ENCODE measurements at regions not wholly inside any gene's neighbourhood (a gene's known extent, or its start where the extent isn't known, plus 50 kb on each side); places are given as distances from the start of the nearest gene placed in this dataset.

GRCh38 chr3:152970851-152971250 is 135.9 kb downstream of the P2RY1 start:
- no peak overlapping the region for H3K4me3 ChIP-seq
- no peaks in the 10 kb centered on the region for H3K9me2 ChIP-seq (ENCODE audit: insufficient read depth)
- no peak overlapping the region for H3K27ac Mint-ChIP-seq
- peaks cover 10% of the 10 kb centered on the region; the same call in 2 of the 3 replicates for H3K9me3 Mint-ChIP-seq
- ATAC-seq: no peak
- peaks cover 11% of the 10 kb centered on the region; the same call in 1 of the 2 replicates for H3K4me1 ChIP-seq (ENCODE audit: insufficient read depth)
- peak overlapping the region; percentile 43 for H2AFZ ChIP-seq
- no peaks in the 10 kb centered on the region for H3F3A ChIP-seq (replicated peaks; ENCODE audit: low read depth)
- no peaks in the 10 kb centered on the region for H4K20me1 ChIP-seq (replicated peaks; ENCODE audit: insufficient read depth)
- H3K4me1 Mint-ChIP-seq: peaks cover 9% of the 10 kb centered on the region; the same call in 1 of the 3 replicates
- no peak overlapping the region for H3K27ac ChIP-seq (ENCODE audit: low read depth)
- peaks cover 1% of the 10 kb centered on the region; the same call in 2 of the 3 replicates for H3K36me3 Mint-ChIP-seq (ENCODE audit: low read depth)
- no peaks in the 10 kb centered on the region for H3K36me3 ChIP-seq (ENCODE audit: insufficient read depth)
- no peaks in the 10 kb centered on the region for H3K27me3 Mint-ChIP-seq (ENCODE audit: insufficient read depth, low read depth, poor library complexity)
- DNase-seq (ENCODE audit: low spot score): no peak
- no peak overlapping the region for H3K4me3 Mint-ChIP-seq
- H3K79me2 ChIP-seq (replicated peaks; ENCODE audit: insufficient read depth): no peaks in the 10 kb centered on the region
- TF ChIP-seq ZNF331 (CRISPR knock-in tag; IDR thresholded peaks at IDR 0.05; ENCODE audit: low read depth): no peak
- TF ChIP-seq POLR2AphosphoS5 (IDR thresholded peaks at IDR 0.05; ENCODE audit: low read depth): no peak
- no peak for TF ChIP-seq ZNF114 (CRISPR knock-in tag; IDR thresholded peaks at IDR 0.05)
- no peak for TF ChIP-seq JUNB (IDR thresholded peaks at IDR 0.05; ENCODE audit: unreplicated experiment)
- TF ChIP-seq ZNF462 (CRISPR knock-in tag; IDR thresholded peaks at IDR 0.05): no peak
- TF ChIP-seq REST (IDR thresholded peaks at IDR 0.05; ENCODE audit: unreplicated experiment): no peak
- no peak for TF ChIP-seq CREB1 (CRISPR knock-in tag; IDR thresholded peaks at IDR 0.05; ENCODE audit: low read depth)
- TF ChIP-seq EZH2 (IDR thresholded peaks at IDR 0.05; ENCODE audit: low read depth, unreplicated experiment): no peak
- no peak for TF ChIP-seq EZH2phosphoT487 (IDR thresholded peaks at IDR 0.05; ENCODE audit: unreplicated experiment)
- H3K4me2 ChIP-seq: no peak overlapping the region
- no peaks in the 10 kb centered on the region for H3K27me3 ChIP-seq (ENCODE audit: insufficient read depth)

Data from GM23338 (cell line).